Heart left ventricle (tissue), 16 donors: ENCODE measurements at regions not wholly inside any gene's neighbourhood (a gene's known extent, or its start where the extent isn't known, plus 50 kb on each side); places are given as distances from the start of the nearest gene placed in this dataset.

Experiments used
- ATAC-seq, 4 donors: fragments of 200-7000 bp; cut with Tn5 transposase; one replicate each; pipeline ENCODE4 v1.9.1; 2020 to 2022; ENCODE audit warnings: moderate library complexity in 4 of 4, mild to moderate bottlenecking in 3 of 4, moderate number of reproducible peaks in 1 of 4
- DNase-seq, 5 donors: peaks; one replicate each; pipeline ENCODE4 v3.0.0-alpha.2; 2020
- H3K27ac ChIP-seq, 12 donors: fragments of 200-600 bp; sonication (generic) in 4 of 12; one replicate each; pipeline versions ENCODE4 v1.5.0 to v1.8.0; 2016 to 2022; ENCODE audit warnings: mild to moderate bottlenecking in 2 of 12
- H3K27me3 ChIP-seq, 9 donors: fragments of 200-600 bp; sonication (generic) in 2 of 9; one replicate each; pipeline versions ENCODE4 v1.5.1 to v1.8.0; 2016 to 2022; ENCODE audit warnings: mild to moderate bottlenecking in 3 of 9
- H3K36me3 ChIP-seq, 9 donors: fragments of 200-600 bp; sonication (generic) in 2 of 9; one replicate each; pipeline versions ENCODE4 v1.5.0 to v1.8.0; 2018 to 2022; ENCODE audit warnings: mild to moderate bottlenecking in 2 of 9
- H3K4me1 ChIP-seq, 12 donors: fragments of 200-600 bp; sonication (generic) in 4 of 12; one replicate each; pipeline versions ENCODE4 v1.5.0 to v1.8.0; 2016 to 2022; ENCODE audit warnings: mild to moderate bottlenecking in 3 of 12
- H3K4me3 ChIP-seq, 12 donors: fragments of 200-600 bp; sonication (generic) in 4 of 12; one replicate each; pipeline versions ENCODE4 v1.5.0 to v1.8.0; 2017 to 2022; ENCODE audit warnings: mild to moderate bottlenecking in 9 of 12, moderate library complexity in 4 of 12
- H3K9me3 ChIP-seq, 12 donors: fragments of 200-600 bp; sonication (generic) in 4 of 12; one replicate each; pipeline versions ENCODE4 v1.5.0 to v1.8.0; 2016 to 2022; ENCODE audit warnings: mild to moderate bottlenecking in 1 of 12
- CTCF ChIP-seq, 12 donors: fragments of 200-600 bp; sonication (generic) in 4 of 12; IDR thresholded peaks; one replicate each; pipeline versions ENCODE4 v1.5.0 to v1.8.0; 2018 to 2022; ENCODE audit warnings: antibody characterized with exemption in 12 of 12, mild to moderate bottlenecking in 5 of 12
- POLR2A ChIP-seq, 2 donors: fragments of 450-650 bp; IDR thresholded peaks; one replicate each; pipeline ENCODE4 v1.6.1; 2017; ENCODE audit warnings: antibody characterized with exemption in 2 of 2, mild to moderate bottlenecking in 2 of 2, moderate library complexity in 2 of 2
- WGBS, 4 donors: extraction: QIAGEN DNeasy Blood & Tissue Kit in 2 of 4; methylation state at CpG; one replicate each; pipeline versions ENCODE4 v1.1.5 to v1.1.7; 2013 to 2018; 5-methylcytosine and 5-hydroxymethylcytosine counted together
- intact Hi-C, 10 donors: fragments of 100-400 bp; cut with DNase I; formaldehyde crosslinking; loops; one replicate each; pipeline versions ENCODE4 v1.11.1 to v1.14.2; 2022
- donor health status: ischemic (EF 13 %, LVEDD 7.1; RV severe dilation, severe dysfunction).
- donor health status: healthy with polysubstance abuse.
- donor health status: DM: no; HTN: yes; CAD: no.
- donor health status: DM: no; HTN: no; CAD: no.
- donor health status: ischemic (EF 25% LVEDD 6.9; RV normal size, moderate dysfunction).
- donor health status: ischemic (EF 25% LVEDD 5.7; RV mildly dilated, moderate dysfunction).
- donor health status: healthy.
- donor health status: DM: yes; HTN: yes; CAD: no.
- donor health status: ischemic (EF 35%, LVEDD 5.7; RV mildly dilated, moderate dysfunction).
- donor health status: nonischemic (EF 11% LVEDD 7.7; RV severe dilation, severe dysfunction).
- donor health status: DM: yes; HTN: yes; CAD: no.
- donor health status: PGD.
- donor health status: ischemic (EF 29% LVEDD 5.4; RV normal size, mild dysfunction).
- donor health status: nonischemic (EF 23%, LVEDD 6.1; RV moderate dilation, normal function).

- Histone ChIP-seq H3K27me3 (no peaks in the 10 kb centered on the region), H3K27ac (peak overlapping the region in 1 of 12 donors; percentile 63), H3K4me1 (peaks cover 0 to 12% (median 0%) of the 10 kb centered on the region in 12 donors), H3K36me3 (no peaks in the 10 kb centered on the region), H3K4me3 (no peak overlapping the region), H3K9me3 (no peaks in the 10 kb centered on the region)
- intact Hi-C loops, result no loop called here
- DNase-seq (no peak), ATAC-seq (no peak)
- TF ChIP-seq POLR2A (IDR thresholded peaks at IDR 0.05), result no peak
- no peak for TF ChIP-seq CTCF (IDR thresholded peaks at IDR 0.05)
- WGBS, 4 donors, result 73 to 77% (median 75%) methylated on average over 3 of the region's 3 CpGs
Observed at GRCh38 chr5:67360047-67360446, 163.4 kb upstream of the CD180 start.

GRCh38 chr5:67358186-67358585 is 161.6 kb upstream of the CD180 start:
- H3K27ac ChIP-seq, result no peak overlapping the region
- H3K4me3 ChIP-seq, result no peak overlapping the region
- H3K27me3 ChIP-seq, result no peaks in the 10 kb centered on the region
- H3K36me3 ChIP-seq, result no peaks in the 10 kb centered on the region
- intact Hi-C loops, result loop anchor here in 1 of 10 donors (10.0 kb wide), 1 partner anchor 47 kb away; no protein-coding TSS in a partner anchor
- H3K9me3 ChIP-seq, result no peaks in the 10 kb centered on the region
- no peak for ATAC-seq
- TF ChIP-seq CTCF (IDR thresholded peaks at IDR 0.05), result no peak
- no peak for TF ChIP-seq POLR2A (IDR thresholded peaks at IDR 0.05)
- H3K4me1 ChIP-seq, result peaks cover 0 to 19% (median 0%) of the 10 kb centered on the region in 12 donors
- no peak for DNase-seq

- no peak overlapping the region for H3K4me3 ChIP-seq
- intact Hi-C loops, result loop anchor here in 1 of 10 donors (10.0 kb wide), 1 partner anchor 50 kb away; no protein-coding TSS in a partner anchor
- ATAC-seq (no peak), DNase-seq (no peak)
- WGBS, 4 donors, result 89 to 93% (median 91%) methylated on average over 6 of the region's 6 CpGs
- TF ChIP-seq CTCF (IDR thresholded peaks at IDR 0.05), result no peak
- no peak for TF ChIP-seq POLR2A (IDR thresholded peaks at IDR 0.05)
- H3K27me3 ChIP-seq, result no peaks in the 10 kb centered on the region
- H3K4me1 ChIP-seq, result peaks cover 0 to 24% (median 0%) of the 10 kb centered on the region in 12 donors
- H3K36me3 ChIP-seq, result no peaks in the 10 kb centered on the region
- no peaks in the 10 kb centered on the region for H3K9me3 ChIP-seq
- H3K27ac ChIP-seq, result no peak overlapping the region
Observed at GRCh38 chr5:67355120-67355713, 158.6 kb upstream of the CD180 start.

GRCh38 chr5:67353500-67354450 is 157.2 kb upstream of the CD180 start:
- ATAC-seq (peak in 2 of 4 donors; percentile 20 to 48), DNase-seq (no peak)
- H3K4me3 ChIP-seq, result no peak overlapping the region
- H3K36me3 ChIP-seq, result no peaks in the 10 kb centered on the region
- no peaks in the 10 kb centered on the region for H3K27me3 ChIP-seq
- WGBS, 4 donors, result 45 to 58% (median 55%) methylated on average over 10 of the region's 10 CpGs
- intact Hi-C loops, result loop anchor here in 1 of 10 donors (10.0 kb wide), 1 partner anchor 51 kb away; no protein-coding TSS in a partner anchor
- no peak overlapping the region for H3K27ac ChIP-seq
- H3K4me1 ChIP-seq, result peaks cover 0 to 24% (median 0%) of the 10 kb centered on the region in 12 donors
- H3K9me3 ChIP-seq, result no peaks in the 10 kb centered on the region
- no peak for TF ChIP-seq POLR2A (IDR thresholded peaks at IDR 0.05)
- no peak for TF ChIP-seq CTCF (IDR thresholded peaks at IDR 0.05)
